ENCODE measurements at regions not wholly inside any gene's neighbourhood (a gene's known extent, or its start where the extent isn't known, plus 50 kb on each side); places are given as distances from the start of the nearest gene placed in this dataset.
"Not testable (repeated sequence)": the region's sequence is repeated elsewhere in the genome, so short reads cannot be mapped to it uniquely, and the experiment has no call there.

GRCh38 chr10:81655986-81656385, 219.0 kb upstream of the NRG3 start:
- WGBS (ENCODE audit: insufficient coverage), result 80% methylated on average over 3 of the region's 4 CpGs
- no peak overlapping the region for H3K4me3 Mint-ChIP-seq
- intact Hi-C loops (cut with micrococcal nuclease), result no loop called here

GRCh38 chr10:81662837-81663236, 212.2 kb upstream of the NRG3 start:
- intact Hi-C loops (cut with micrococcal nuclease), result no loop called here
- no peaks in the 10 kb centered on the region for H3K4me1 ChIP-seq (ENCODE audit: control insufficient read depth in 1 of 2, insufficient read depth in 2 of 2, low read length in 2 of 2)
- Mint-ChIP-seq H3K9me3 (peaks cover 2 to 9% (median 5%) of the 10 kb centered on the region in 7 donors), H3K36me3 (no peaks in the 10 kb centered on the region), H3K27me3 (ENCODE audit: low read depth in 3 of 3) (no peaks in the 10 kb centered on the region), H3K27ac (no peak overlapping the region), H3K4me3 (no peak overlapping the region), H3K4me1 (no peaks in the 10 kb centered on the region)
- no peaks in the 10 kb centered on the region for H3K27me3 ChIP-seq (ENCODE audit: control insufficient read depth in 2 of 2, insufficient read depth in 2 of 2, low read length in 2 of 2)
- H3K36me3 ChIP-seq (replicated peaks in 1 of 2; ENCODE audit: control insufficient read depth in 1 of 2, insufficient read depth in 2 of 2, low read length in 2 of 2), result no peaks in the 10 kb centered on the region
- peaks cover 3 to 7% of the 10 kb centered on the region in 2 donors for H3K9me3 ChIP-seq (replicated peaks in 1 of 2; ENCODE audit: control insufficient read depth in 1 of 2, insufficient read depth in 1 of 2, low read length in 2 of 2)
- no peaks in the 10 kb centered on the region for H4K20me1 ChIP-seq (ENCODE audit: insufficient read depth, low read length)
- H3K4me2 ChIP-seq (replicated peaks; ENCODE audit: extremely low read depth, low read length, poor library complexity, severe bottlenecking), result no peak overlapping the region
- DNase-seq, result no peak
- H3K9ac ChIP-seq (ENCODE audit: insufficient read depth, low read length, poor library complexity, severe bottlenecking), result no peak overlapping the region
- no peak overlapping the region for H2AFZ ChIP-seq (ENCODE audit: insufficient read depth, low read depth, low read length, poor library complexity, severe bottlenecking)
- no CpG with 5 or more reads among the region's 2 CpGs for WGBS (ENCODE audit: insufficient coverage)
- H3K27ac ChIP-seq (ENCODE audit: low read depth in 1 of 2, low read length in 2 of 2), result no peak overlapping the region
- no peak overlapping the region for H3K4me3 ChIP-seq (replicated peaks in 1 of 3; ENCODE audit: low read depth in 2 of 3, low read length in 3 of 3)
- no peak for TF ChIP-seq CTCF (IDR thresholded peaks at IDR 0.05)
- H3K79me2 ChIP-seq (ENCODE audit: insufficient read depth, low read length), result no peaks in the 10 kb centered on the region

More at GRCh38 chr10:81655986-81656385, 219.0 kb upstream of the NRG3 start:
- Histone ChIP-seq H3K27me3 (ENCODE audit: control insufficient read depth in 2 of 2, insufficient read depth in 2 of 2, low read length in 2 of 2) (no peaks in the 10 kb centered on the region), H3K9me3 (replicated peaks in 1 of 2; ENCODE audit: control insufficient read depth in 1 of 2, insufficient read depth in 1 of 2, low read length in 2 of 2) (peaks cover 12 to 14% of the 10 kb centered on the region in 2 donors), H3K4me1 (ENCODE audit: control insufficient read depth in 1 of 2, insufficient read depth in 2 of 2, low read length in 2 of 2) (no peaks in the 10 kb centered on the region), H2AFZ (ENCODE audit: insufficient read depth, low read depth, low read length, poor library complexity, severe bottlenecking) (no peak overlapping the region), H3K79me2 (ENCODE audit: insufficient read depth, low read length) (no peaks in the 10 kb centered on the region), H4K20me1 (ENCODE audit: insufficient read depth, low read length) (no peaks in the 10 kb centered on the region), H3K9ac (ENCODE audit: insufficient read depth, low read length, poor library complexity, severe bottlenecking) (no peak overlapping the region), H3K4me3 (replicated peaks in 1 of 3; ENCODE audit: low read depth in 2 of 3, low read length in 3 of 3) (no peak overlapping the region), H3K36me3 (replicated peaks in 1 of 2; ENCODE audit: control insufficient read depth in 1 of 2, insufficient read depth in 2 of 2, low read length in 2 of 2) (no peaks in the 10 kb centered on the region), H3K4me2 (replicated peaks; ENCODE audit: extremely low read depth, low read length, poor library complexity, severe bottlenecking) (no peak overlapping the region), H3K27ac (ENCODE audit: low read depth in 1 of 2, low read length in 2 of 2) (no peak overlapping the region)
- Mint-ChIP-seq H3K9me3 (peaks cover 0 to 16% (median 8%) of the 10 kb centered on the region in 7 donors), H3K27ac (no peak overlapping the region), H3K36me3 (no peaks in the 10 kb centered on the region), H3K27me3 (ENCODE audit: low read depth in 3 of 3) (peaks cover 0 to 2% (median 0%) of the 10 kb centered on the region in 3 donors), H3K4me1 (no peaks in the 10 kb centered on the region)
- TF ChIP-seq CTCF (IDR thresholded peaks at IDR 0.05), result no peak
- DNase-seq, result no peak

- H3K27me3 Mint-ChIP-seq (ENCODE audit: low read depth in 3 of 3); H3K27ac Mint-ChIP-seq; intact Hi-C loops (cut with micrococcal nuclease); H3K4me2 ChIP-seq (replicated peaks; ENCODE audit: extremely low read depth, low read length, poor library complexity, severe bottlenecking); H3K27me3 ChIP-seq (ENCODE audit: control insufficient read depth in 2 of 2, insufficient read depth in 2 of 2, low read length in 2 of 2); H3K36me3 ChIP-seq (replicated peaks in 1 of 2; ENCODE audit: control insufficient read depth in 1 of 2, insufficient read depth in 2 of 2, low read length in 2 of 2); DNase-seq; H3K9ac ChIP-seq (ENCODE audit: insufficient read depth, low read length, poor library complexity, severe bottlenecking); H3K27ac ChIP-seq (ENCODE audit: low read depth in 1 of 2, low read length in 2 of 2); H3K79me2 ChIP-seq (ENCODE audit: insufficient read depth, low read length); H4K20me1 ChIP-seq (ENCODE audit: insufficient read depth, low read length); H3K36me3 Mint-ChIP-seq; H2AFZ ChIP-seq (ENCODE audit: insufficient read depth, low read depth, low read length, poor library complexity, severe bottlenecking); H3K4me3 Mint-ChIP-seq; H3K4me3 ChIP-seq (replicated peaks in 1 of 3; ENCODE audit: low read depth in 2 of 3, low read length in 3 of 3); H3K4me1 ChIP-seq (ENCODE audit: control insufficient read depth in 1 of 2, insufficient read depth in 2 of 2, low read length in 2 of 2); H3K4me1 Mint-ChIP-seq: not testable (repeated sequence)
- peaks cover 14 to 15% of the 10 kb centered on the region in 2 donors for H3K9me3 ChIP-seq (replicated peaks in 1 of 2; ENCODE audit: control insufficient read depth in 1 of 2, insufficient read depth in 1 of 2, low read length in 2 of 2)
- 86% methylated on average over 1 of the region's 1 CpG for WGBS (ENCODE audit: insufficient coverage)
- peaks cover 4 to 18% (median 10%) of the 10 kb centered on the region in 7 donors for H3K9me3 Mint-ChIP-seq
Observed at GRCh38 chr10:81664800-81665199, 210.2 kb upstream of the NRG3 start.
